ENCODE measurements at regions not wholly inside any gene's neighbourhood (a gene's known extent, or its start where the extent isn't known, plus 50 kb on each side); places are given as distances from the start of the nearest gene placed in this dataset.

DNA sequence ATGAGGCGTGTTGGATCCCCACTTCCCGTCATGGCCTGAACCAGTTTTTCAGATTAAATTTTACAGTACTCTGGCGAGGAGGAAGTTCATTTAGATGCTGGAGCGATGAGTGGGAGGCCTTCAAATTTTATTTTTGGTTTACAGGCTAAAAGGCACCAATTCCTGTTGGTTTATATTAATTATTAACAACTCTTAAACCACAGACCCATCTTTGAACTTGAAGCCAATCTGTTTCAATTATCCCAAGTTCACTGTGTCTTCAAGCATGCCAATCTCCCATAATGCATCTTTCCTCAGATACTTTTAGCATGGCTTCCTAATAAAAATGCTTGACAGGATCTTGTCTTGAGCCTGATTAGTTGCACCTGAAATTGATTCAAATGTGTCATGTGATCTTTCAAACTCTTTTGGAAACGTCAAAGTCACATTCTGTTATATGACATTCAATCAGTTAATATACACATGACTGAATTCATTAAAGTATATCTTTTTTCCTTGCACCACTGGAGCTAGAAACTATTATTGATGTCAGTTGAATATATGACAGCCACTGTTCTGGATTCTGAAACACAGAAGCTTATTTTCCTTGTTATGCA lies 641.7 kb upstream of the TMEM132C start:
- in situ Hi-C loops (cut with MboI; ENCODE audit: low sequenced_read_pairs, unreplicated experiment), result no loop called here

DNA sequence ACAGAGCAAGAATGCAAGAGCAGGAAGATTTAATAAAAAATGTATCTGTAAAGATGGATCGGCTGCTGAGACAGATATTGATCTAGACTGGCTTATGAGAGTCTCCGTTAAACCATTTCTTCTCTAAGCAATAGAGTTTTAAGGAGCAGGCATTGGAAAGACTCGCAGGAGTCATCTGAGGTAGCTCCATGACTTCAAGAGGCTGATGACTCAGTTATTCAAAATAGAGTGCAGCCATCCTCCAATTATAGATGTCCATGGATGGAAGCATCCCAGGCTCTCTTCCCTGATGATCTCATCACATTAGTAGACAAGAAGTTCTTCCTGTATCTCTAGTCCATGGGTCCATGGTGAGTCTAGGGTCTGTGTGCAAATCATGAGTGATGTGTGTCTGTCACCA lies 638.3 kb upstream of the TMEM132C start:
- no peak for DNase-seq (ENCODE audit: low spot score)
- in situ Hi-C loops (cut with MboI; ENCODE audit: low sequenced_read_pairs, unreplicated experiment), result no loop called here
- TF ChIP-seq, protein P1, sequence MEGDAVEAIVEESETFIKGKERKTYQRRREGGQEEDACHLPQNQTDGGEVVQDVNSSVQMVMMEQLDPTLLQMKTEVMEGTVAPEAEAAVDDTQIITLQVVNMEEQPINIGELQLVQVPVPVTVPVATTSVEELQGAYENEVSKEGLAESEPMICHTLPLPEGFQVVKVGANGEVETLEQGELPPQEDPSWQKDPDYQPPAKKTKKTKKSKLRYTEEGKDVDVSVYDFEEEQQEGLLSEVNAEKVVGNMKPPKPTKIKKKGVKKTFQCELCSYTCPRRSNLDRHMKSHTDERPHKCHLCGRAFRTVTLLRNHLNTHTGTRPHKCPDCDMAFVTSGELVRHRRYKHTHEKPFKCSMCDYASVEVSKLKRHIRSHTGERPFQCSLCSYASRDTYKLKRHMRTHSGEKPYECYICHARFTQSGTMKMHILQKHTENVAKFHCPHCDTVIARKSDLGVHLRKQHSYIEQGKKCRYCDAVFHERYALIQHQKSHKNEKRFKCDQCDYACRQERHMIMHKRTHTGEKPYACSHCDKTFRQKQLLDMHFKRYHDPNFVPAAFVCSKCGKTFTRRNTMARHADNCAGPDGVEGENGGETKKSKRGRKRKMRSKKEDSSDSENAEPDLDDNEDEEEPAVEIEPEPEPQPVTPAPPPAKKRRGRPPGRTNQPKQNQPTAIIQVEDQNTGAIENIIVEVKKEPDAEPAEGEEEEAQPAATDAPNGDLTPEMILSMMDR (IDR thresholded peaks at IDR 0.05; ENCODE audit: borderline replicate concordance, control extremely low read depth, extremely low read depth, insufficient read depth, missing control alignments), result no peak

More for the DNA sequence above, 641.7 kb upstream of the TMEM132C start:
- TF ChIP-seq, protein P1 (IDR thresholded peaks at IDR 0.05; ENCODE audit: borderline replicate concordance, control extremely low read depth, extremely low read depth, insufficient read depth, missing control alignments), result no peak
- no peak for DNase-seq (ENCODE audit: low spot score)

DNA sequence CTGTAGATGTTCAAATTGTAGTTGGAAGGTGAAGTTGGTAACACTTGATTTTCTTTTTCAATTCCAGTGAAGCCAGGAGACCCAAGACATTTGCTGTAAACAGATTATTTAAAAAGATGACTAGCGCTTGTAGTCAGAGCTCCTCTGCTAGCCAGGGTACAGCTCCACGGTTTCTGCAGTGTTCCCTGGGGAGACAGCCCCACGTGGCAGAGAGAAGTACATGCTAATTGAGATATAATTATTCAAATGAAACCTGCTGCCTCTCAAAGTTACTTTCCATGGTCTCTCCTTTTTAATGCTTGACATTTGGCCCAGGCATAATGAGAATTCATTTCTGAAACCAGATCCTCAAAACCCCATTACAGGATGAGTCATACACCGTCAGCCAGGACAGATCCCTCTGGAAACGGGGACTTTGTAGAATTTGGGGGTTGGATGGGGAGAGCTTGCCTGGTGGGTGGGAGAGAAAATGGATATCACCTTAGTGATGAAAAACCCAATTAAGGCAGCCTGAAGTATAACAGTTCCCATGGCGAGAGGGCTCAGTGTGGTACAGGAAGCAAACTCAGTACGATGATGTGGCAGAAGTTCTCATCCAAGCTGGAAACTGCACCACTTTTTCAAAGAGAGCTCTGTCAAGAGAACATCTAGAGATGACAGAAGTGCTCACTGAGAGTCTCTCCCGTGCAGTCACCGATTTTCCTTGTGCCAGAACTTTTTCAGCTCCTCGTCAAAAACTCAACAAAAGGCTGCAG lies 637.7 kb upstream of the TMEM132C start:
- in situ Hi-C loops (cut with MboI; ENCODE audit: low sequenced_read_pairs, unreplicated experiment), result no loop called here
- TF ChIP-seq, protein P1 (IDR thresholded peaks at IDR 0.05; ENCODE audit: borderline replicate concordance, control extremely low read depth, extremely low read depth, insufficient read depth, missing control alignments), result no peak
- no peak for DNase-seq (ENCODE audit: low spot score)

DNA sequence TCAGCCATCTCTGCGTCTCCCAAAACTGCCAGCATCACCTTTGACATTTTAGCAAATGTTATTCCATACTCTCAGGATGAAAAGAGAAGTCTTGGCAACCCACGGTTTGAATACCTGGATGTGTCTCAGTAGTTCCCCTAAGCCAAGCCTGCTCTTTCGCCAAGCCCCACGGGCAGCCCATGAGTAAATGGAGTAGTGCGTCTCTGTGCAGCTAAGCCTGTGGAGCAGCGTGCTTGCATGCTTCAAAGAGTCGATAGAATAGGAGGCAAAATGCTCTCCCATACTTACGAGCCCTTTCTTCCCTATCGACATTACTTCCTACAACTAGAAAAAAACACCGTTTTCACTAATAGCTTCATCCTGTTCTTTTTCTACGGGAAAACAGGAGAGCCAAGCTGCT lies 634.5 kb upstream of the TMEM132C start:
- no peak for DNase-seq (ENCODE audit: low spot score)
- in situ Hi-C loops (cut with MboI; ENCODE audit: low sequenced_read_pairs, unreplicated experiment), result no loop called here
- TF ChIP-seq, protein P1 (IDR thresholded peaks at IDR 0.05; ENCODE audit: borderline replicate concordance, control extremely low read depth, extremely low read depth, insufficient read depth, missing control alignments), result no peak

DNA sequence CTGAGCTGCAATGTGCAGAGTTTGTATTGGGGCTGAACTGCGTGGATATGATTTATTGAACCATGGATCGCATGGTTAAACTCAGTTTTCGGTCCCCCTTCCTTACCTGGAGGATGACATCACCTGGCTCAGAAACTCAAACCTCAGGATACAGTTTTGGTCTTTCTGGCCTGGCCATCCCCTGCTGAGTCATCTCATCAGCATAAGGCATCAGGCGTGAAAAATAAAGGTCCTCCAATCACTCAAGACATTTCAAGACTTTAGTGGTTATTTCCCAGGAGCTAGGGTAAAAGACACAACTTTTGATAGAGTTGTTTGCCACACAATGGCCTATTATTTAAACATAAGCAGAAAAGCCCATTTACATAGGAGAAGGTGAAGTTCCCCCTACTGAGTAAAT lies 631.1 kb upstream of the TMEM132C start:
- no peak for DNase-seq (ENCODE audit: low spot score)
- TF ChIP-seq, protein P1 (IDR thresholded peaks at IDR 0.05; ENCODE audit: borderline replicate concordance, control extremely low read depth, extremely low read depth, insufficient read depth, missing control alignments), result no peak
- in situ Hi-C loops (cut with MboI; ENCODE audit: low sequenced_read_pairs, unreplicated experiment), result no loop called here

DNA sequence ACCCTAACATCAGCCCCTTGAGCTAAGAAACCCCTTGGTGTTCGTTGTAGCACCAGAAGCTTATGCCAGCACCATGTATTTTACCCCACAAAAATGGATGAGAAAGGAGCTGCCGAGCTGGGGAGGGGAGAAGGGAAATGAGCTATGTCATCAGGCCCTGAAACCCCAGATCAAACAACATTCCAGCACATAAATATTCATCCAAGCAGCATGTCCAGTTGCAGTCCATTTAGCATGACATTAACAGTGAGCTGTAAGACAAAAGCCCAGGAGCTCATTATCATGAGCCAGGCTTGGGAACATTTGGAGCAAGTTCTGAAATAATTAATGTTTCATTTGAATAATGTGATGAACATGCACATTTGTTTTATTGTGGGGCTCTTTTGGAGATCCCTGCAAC lies 630.1 kb upstream of the TMEM132C start:
- no peak for DNase-seq (ENCODE audit: low spot score)
- in situ Hi-C loops (cut with MboI; ENCODE audit: low sequenced_read_pairs, unreplicated experiment), result no loop called here
- TF ChIP-seq, protein P1 (IDR thresholded peaks at IDR 0.05; ENCODE audit: borderline replicate concordance, control extremely low read depth, extremely low read depth, insufficient read depth, missing control alignments), result no peak

Data from GM13976 (cell line).